NT2/D1 (cell line): ENCODE measurements at regions not wholly inside any gene's neighbourhood (a gene's known extent, or its start where the extent isn't known, plus 50 kb on each side); places are given as distances from the start of the nearest gene placed in this dataset.

ENCODE experiments used
- YY1 ChIP-seq: IDR thresholded peaks from 2 replicates; pipeline ENCODE4 v1.6.1; 2011; ENCODE audit not compliant: insufficient read length, insufficient read depth
- ZNF274 ChIP-seq: IDR thresholded peaks from 2 replicates; pipeline ENCODE4 v1.6.1; 2011; ENCODE audit warnings: mild to moderate bottlenecking, low read depth, low read length

DNA sequence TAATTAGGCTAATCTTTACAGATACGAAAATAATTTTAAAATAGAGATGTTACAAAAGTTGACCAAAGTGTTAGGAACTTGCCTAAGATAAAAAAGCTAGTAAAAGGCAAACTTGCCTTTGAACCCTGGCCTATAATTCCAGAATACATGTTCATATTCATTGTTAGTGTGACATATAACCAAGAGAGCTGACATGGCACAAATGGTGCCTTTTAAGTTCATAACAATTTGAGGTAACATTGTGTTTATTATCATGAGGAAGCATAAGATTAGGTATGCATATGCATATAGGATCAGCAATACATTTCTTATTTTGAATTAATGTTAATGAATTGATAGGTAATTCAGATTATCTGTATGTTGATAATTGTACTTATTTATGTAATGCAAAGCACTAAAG, 1537.9 kb upstream of the PRR20A start:
- no peak for TF ChIP-seq ZNF274
- no peak for TF ChIP-seq YY1
